AG20443 (cell line): ENCODE measurements at regions not wholly inside any gene's neighbourhood (a gene's known extent, or its start where the extent isn't known, plus 50 kb on each side); places are given as distances from the start of the nearest gene placed in this dataset.
"Not testable (repeated sequence)": the region's sequence is repeated elsewhere in the genome, so short reads cannot be mapped to it uniquely, and the experiment has no call there.

ENCODE experiments used
- DNase-seq: peaks from one replicate; pipeline ENCODE4 v3.0.0; 2012; ENCODE audit warnings: low spot score, mixed read lengths

- not testable (repeated sequence) for DNase-seq
These were observed 995.8 kb downstream of the LTN1 start for GRCh38 chr21:27996906-27997305.

GRCh38 chr21:27984663-27985325 lies 1007.9 kb downstream of the LTN1 start:
- DNase-seq, result not testable (repeated sequence)

GRCh38 chr21:27979446-27979845 lies 1012.6 kb upstream of the ADAMTS5 start:
- DNase-seq, result not testable (repeated sequence)

- DNase-seq, result no peak
These were observed 1008.6 kb upstream of the ADAMTS5 start for GRCh38 chr21:27975514-27975913.

- not testable (repeated sequence) for DNase-seq
These were observed 1007.3 kb upstream of the ADAMTS5 start for GRCh38 chr21:27974152-27974551.

GRCh38 chr21:27968240-27968639 lies 1001.4 kb upstream of the ADAMTS5 start:
- not testable (repeated sequence) for DNase-seq

- DNase-seq, result peak; percentile 6
These were observed 987.8 kb upstream of the ADAMTS5 start for GRCh38 chr21:27954543-27955165.

GRCh38 chr21:27953340-27954045 lies 986.6 kb upstream of the ADAMTS5 start:
- no peak for DNase-seq

GRCh38 chr21:27949093-27949492 lies 982.2 kb upstream of the ADAMTS5 start:
- not testable (repeated sequence) for DNase-seq

GRCh38 chr21:27930108-27930767 lies 963.4 kb upstream of the ADAMTS5 start:
- DNase-seq, result not testable (repeated sequence)

- DNase-seq, result peak; percentile 35
These were observed 962.3 kb upstream of the ADAMTS5 start for GRCh38 chr21:27929179-27929578.

GRCh38 chr21:27928534-27929115 lies 961.7 kb upstream of the ADAMTS5 start:
- peak; percentile 47 for DNase-seq

- DNase-seq, result not testable (repeated sequence)
These were observed 954.5 kb upstream of the ADAMTS5 start for GRCh38 chr21:27921421-27921820.

- not testable (repeated sequence) for DNase-seq
These were observed 951.1 kb upstream of the ADAMTS5 start for GRCh38 chr21:27917966-27918365.

- DNase-seq, result not testable (repeated sequence)
These were observed 949.4 kb upstream of the ADAMTS5 start for GRCh38 chr21:27916326-27916725.

GRCh38 chr21:27912133-27912532 lies 945.2 kb upstream of the ADAMTS5 start:
- DNase-seq, result not testable (repeated sequence)

- not testable (repeated sequence) for DNase-seq
These were observed 942.6 kb upstream of the ADAMTS5 start for GRCh38 chr21:27909487-27909886.

- DNase-seq, result not testable (repeated sequence)
These were observed 941.9 kb upstream of the ADAMTS5 start for GRCh38 chr21:27908816-27909215.

GRCh38 chr21:27902904-27903303 lies 936.0 kb upstream of the ADAMTS5 start:
- not testable (repeated sequence) for DNase-seq

GRCh38 chr21:27893619-27894018 lies 926.7 kb upstream of the ADAMTS5 start:
- not testable (repeated sequence) for DNase-seq

GRCh38 chr21:27891495-27891894 lies 924.6 kb upstream of the ADAMTS5 start:
- DNase-seq, result not testable (repeated sequence)
